ENCODE measurements at regions not wholly inside any gene's neighbourhood (a gene's known extent, or its start where the extent isn't known, plus 50 kb on each side); places are given as distances from the start of the nearest gene placed in this dataset.
"Not testable (repeated sequence)": the region's sequence is repeated elsewhere in the genome, so short reads cannot be mapped to it uniquely, and the experiment has no call there.

DNA sequence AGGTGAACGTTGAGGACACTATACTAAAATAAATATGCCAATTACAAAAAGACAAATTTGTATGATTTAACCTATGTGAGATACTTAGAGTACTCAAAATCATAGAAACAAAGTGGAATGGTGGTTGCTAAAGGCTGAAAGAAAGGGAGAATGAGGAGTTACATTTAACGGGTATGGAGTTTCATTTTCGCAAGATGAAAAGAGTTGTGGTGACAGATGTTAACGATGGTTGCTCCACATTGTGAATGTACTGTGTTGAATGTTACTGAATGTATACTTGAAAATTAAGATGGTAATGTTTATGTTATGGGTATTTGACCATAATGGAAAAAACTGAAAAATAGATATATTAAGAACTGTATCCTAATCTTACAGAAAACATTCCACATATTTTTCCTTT lies 51.3 kb upstream of the MOCS2 start:
- intact Hi-C loops (cut with DNase I): no loop called here
- no peak for DNase-seq (ENCODE audit: missing footprints)
- no peak for ATAC-seq

- intact Hi-C loops (cut with DNase I): no loop called here
- no peak for ATAC-seq
- no peak for DNase-seq (ENCODE audit: missing footprints)
These were observed 52.3 kb upstream of the MOCS2 start for GRCh38 chr5:53161876-53162275.

DNA sequence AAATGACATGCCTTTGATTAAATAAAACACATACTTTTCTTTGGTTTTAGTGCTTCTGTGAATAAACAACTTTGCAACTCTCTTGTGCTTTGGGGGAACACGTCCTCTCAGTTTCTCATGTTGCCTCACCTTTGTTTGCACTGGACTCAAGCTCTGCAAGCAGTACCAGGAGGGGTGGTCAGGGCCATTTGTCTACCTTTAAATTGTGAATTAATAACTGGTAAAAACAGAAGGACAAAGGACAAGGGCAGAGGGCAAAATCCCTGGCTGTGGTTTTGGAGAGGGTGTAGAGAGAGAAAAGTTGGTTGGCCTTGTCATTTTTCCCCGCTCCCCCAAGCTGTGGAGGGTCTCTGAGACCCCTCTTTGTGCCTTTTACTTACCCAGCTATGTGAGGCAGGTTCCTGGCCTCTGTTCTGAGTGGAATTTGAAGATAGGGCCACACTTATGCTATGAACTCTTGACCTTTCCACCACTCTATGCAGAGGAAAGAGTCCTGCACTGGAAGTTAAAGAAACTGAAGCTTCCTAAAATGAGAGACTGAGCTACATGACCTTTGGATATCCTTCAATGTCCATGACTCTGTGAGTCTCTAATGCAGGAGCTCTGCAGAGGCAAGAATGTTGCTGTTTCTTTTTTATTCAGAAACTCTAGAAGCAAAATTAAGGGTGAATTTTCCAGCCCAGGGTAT lies 55.1 kb upstream of the MOCS2 start:
- DNase-seq (ENCODE audit: missing footprints) (no peak), ATAC-seq (no peak)
- intact Hi-C loops (cut with DNase I): loop anchor here (5.0 kb wide), 2 partner anchors 313 to 1063 kb away; no protein-coding TSS in a partner anchor

GRCh38 chr5:53165431-53166182 lies 56.0 kb upstream of the MOCS2 start:
- ATAC-seq: no peak
- intact Hi-C loops (cut with DNase I): loop anchor here (5.0 kb wide), 2 partner anchors 312 to 1062 kb away; no protein-coding TSS in a partner anchor
- DNase-seq (ENCODE audit: missing footprints): no peak

DNA sequence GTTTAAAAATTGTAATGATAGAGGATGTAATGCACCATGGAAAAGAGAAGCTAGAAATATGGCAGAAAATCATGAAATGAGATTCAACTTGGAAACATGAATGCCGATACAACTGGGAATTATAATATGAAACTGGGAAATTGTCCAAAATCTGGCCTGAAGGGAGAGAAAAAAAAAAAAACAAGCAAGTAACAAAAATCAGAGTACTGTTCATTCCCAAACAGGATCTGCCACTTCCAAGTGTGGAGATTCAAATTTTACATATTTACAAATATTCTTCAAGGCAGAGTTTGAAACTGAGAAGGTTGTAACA lies 56.6 kb upstream of the MOCS2 start:
- DNase-seq (ENCODE audit: missing footprints) (no peak), ATAC-seq (peak; percentile 8)
- intact Hi-C loops (cut with DNase I): loop anchor here (5.0 kb wide), 2 partner anchors 311 to 1061 kb away; no protein-coding TSS in a partner anchor

DNA sequence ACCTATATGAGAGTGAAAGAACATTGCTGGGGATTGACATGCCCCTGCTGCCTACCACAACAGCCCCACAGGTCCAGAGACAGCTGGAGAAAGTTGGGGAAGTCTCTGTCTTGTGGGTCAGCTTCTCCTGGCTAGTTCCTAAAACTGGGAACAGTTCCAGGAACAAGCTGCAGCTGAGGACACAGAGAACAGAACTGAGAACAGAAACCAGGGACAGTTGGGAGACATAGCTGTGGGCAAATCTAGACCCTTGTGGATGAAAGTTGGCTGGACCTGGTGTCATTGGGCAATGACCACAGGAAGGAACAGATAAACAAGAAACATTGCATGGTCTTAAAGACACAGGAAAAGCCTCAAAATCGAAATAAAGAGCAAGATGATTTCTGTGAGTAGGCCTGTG lies 58.3 kb upstream of the MOCS2 start:
- peak; percentile 94 for ATAC-seq
- DNase-seq (ENCODE audit: missing footprints): peak; percentile 66
- intact Hi-C loops (cut with DNase I): loop anchor here (5.0 kb wide), 2 partner anchors 309 to 1059 kb away; no protein-coding TSS in a partner anchor

DNA sequence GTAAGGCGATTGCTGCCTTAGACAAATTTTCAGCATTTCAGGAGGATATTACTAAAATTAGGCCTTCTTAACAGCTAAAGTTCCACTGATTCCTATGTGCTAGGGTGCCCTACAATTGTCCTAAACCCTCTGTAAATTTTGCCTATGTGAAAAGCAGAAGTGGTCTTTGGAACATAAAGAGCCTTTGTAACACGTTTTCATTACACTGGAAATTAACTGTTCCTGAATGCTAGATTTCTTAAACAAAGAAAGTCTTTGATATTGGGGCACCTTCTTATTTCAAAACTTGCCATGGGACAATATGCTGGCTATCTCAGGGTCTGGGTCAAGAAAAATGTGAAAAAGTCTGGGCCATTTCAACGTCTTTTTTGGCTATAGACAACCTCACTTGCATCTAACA lies 60.4 kb upstream of the MOCS2 start:
- DNase-seq (ENCODE audit: missing footprints) (no peak), ATAC-seq (no peak)
- intact Hi-C loops (cut with DNase I): loop anchor here (5.0 kb wide), 2 partner anchors 307 to 1057 kb away; no protein-coding TSS in a partner anchor

DNA sequence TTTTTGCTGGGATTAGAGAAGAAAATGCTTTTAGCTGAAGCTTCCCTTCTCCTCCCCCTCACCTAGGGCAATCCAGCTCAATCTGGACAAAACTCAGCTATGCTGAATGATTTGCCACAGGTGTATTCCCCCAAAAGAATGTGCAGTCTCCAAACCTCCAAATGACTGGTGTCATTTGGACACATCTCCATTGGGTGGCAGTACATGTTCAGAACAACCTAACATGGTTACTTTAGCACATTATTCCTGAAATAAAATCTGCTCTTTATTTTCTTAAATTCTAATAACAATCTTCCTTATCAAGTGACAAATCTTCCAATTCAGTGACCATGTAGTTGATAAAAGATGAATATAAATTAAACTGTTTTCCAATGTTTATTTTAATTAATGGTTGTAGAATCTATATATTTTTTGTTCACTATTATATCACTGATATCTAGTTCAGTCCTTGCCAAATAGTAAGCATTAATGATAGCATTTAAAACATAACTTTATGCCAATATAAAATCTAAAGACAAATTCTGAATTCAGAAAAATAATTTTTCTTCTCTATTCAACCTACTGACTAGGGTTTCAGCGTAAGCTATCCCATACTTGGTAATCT lies 61.3 kb upstream of the MOCS2 start:
- intact Hi-C loops (cut with DNase I): no loop called here
- DNase-seq (ENCODE audit: missing footprints): no peak
- no peak for ATAC-seq

DNA sequence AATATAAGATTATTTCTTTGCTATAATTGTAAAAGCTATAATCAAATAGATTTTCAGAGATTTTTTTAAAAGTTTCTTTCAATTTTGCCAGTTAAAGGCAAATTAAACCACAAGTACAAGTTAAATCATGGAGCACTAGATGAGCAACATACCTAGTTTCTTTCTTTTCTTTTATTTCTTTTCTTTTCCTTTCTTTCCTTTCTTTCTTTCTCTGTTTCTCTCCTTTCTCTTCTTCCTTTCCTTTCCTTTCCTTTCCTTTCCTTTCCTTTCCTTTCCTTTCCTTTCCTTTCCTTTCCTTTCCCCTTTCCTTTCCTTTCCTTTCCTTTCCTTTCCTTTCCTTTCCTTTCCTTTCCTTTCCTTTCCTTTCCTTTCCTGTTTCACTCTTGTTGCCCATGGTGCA lies 62.5 kb upstream of the MOCS2 start:
- DNase-seq (ENCODE audit: missing footprints); intact Hi-C loops (cut with DNase I); ATAC-seq: not testable (repeated sequence)

DNA sequence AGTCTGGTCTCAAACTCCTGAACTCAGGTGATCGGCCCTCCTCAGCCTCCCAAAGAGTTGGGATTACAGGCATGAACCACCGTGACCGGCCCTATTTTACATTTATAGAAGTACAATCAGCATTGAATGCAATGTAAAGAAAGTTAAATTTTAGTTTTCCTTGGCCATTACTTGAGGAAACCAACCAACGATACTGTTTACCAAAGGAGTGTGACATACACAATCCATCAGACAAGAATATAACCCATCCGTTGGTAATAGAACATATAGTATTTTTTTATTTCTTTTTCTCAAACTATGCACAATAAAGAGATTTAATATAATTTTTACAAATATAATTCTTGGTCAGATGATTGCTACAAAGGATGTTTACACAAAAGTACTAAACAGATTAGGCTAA lies 63.1 kb upstream of the MOCS2 start:
- DNase-seq (ENCODE audit: missing footprints): no peak
- intact Hi-C loops (cut with DNase I): no loop called here
- no peak for ATAC-seq

DNA sequence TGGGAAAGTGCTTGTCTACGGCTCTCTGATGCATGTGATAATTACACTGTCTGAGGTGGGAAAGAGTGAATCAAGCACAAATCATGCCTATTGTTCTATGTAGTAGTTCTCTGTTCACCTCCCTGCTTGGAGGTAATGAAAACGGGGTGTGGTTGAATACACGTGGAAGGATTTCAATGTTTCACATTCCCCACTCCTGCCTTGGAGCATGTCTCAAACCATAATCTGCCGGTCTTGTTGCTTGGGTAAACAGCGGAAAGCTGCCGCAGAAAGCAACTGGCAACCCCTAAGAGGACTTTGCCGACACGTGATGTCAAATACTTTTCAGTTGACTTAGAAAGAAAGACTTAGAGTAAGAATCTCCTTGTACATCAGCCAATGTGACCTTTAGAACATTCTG lies 63.5 kb upstream of the MOCS2 start:
- DNase-seq (ENCODE audit: missing footprints) (no peak), ATAC-seq (no peak)
- intact Hi-C loops (cut with DNase I): no loop called here

- intact Hi-C loops (cut with DNase I): no loop called here
- DNase-seq (ENCODE audit: missing footprints) (no peak), ATAC-seq (no peak)
These were observed 69.3 kb upstream of the MOCS2 start for GRCh38 chr5:53178830-53179229.

GRCh38 chr5:53179691-53180090 lies 70.1 kb upstream of the MOCS2 start:
- DNase-seq (ENCODE audit: missing footprints) (no peak), ATAC-seq (no peak)
- intact Hi-C loops (cut with DNase I): no loop called here

- intact Hi-C loops (cut with DNase I): no loop called here
- DNase-seq (ENCODE audit: missing footprints) (no peak), ATAC-seq (no peak)
These were observed 71.0 kb upstream of the MOCS2 start for GRCh38 chr5:53180538-53180937.

DNA sequence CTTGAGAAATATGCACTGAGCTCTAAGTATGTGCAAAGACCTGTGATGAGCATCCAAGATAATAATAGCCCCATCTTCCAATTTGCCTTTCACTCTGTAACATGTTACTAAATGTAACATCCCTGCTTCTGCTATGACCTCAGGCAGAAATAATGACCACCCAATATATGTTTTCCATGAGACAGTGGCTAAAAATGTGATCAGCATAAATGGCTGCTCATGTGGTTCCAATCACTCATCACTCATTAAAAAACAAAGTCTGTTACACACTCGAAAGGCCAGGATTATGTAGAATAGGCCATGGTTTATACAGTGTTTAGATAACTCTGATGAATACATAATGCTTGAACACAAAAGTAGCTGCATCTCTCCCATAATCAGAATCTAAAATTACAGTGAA lies 71.4 kb upstream of the MOCS2 start:
- intact Hi-C loops (cut with DNase I): no loop called here
- DNase-seq (ENCODE audit: missing footprints): no peak
- ATAC-seq: no peak

DNA sequence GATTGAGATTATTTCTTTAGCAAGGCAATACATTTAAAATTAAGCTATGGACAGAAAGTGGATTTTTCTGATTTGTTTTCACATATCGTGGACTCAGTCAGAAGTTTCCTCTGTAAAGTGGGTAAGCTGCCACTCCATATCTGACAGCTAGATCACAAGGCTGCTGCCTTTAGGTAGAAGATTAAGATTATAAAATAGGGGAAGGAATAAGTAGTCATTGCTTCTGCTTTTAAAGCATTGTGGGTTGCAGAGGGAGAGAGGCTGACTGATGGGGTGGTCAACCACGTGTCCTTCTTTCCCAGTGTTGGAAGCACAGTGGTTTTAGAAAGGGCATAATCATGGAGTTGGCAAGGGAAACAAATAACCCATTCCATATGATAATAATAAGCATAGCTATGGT lies 74.3 kb upstream of the MOCS2 start:
- intact Hi-C loops (cut with DNase I): no loop called here
- no peak for ATAC-seq
- DNase-seq (ENCODE audit: missing footprints): no peak

- DNase-seq (ENCODE audit: missing footprints) (no peak), ATAC-seq (no peak)
- intact Hi-C loops (cut with DNase I): no loop called here
These were observed 82.1 kb upstream of the MOCS2 start for GRCh38 chr5:53191548-53192165.

DNA sequence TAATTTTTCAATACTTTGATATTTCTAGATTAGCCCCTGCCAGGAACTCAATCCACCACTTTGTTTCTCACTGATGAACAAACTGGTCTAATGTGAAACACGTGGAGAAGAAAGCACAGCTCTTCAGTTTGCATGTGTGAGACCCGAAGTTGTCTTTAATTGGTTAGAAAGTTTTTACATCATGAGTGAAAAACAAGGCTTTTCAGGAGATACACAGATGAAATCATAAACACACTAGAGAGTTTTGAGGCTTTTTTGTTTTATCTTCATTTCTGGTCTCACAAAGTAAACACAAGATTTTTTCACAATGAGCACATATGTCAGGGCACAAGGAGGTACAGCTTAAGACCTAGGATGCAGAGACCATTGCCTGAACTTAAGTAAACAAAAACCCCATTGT lies 84.5 kb upstream of the MOCS2 start:
- ATAC-seq (no peak), DNase-seq (ENCODE audit: missing footprints) (no peak)
- intact Hi-C loops (cut with DNase I): no loop called here

GRCh38 chr5:53199882-53200281 lies 90.3 kb upstream of the MOCS2 start:
- intact Hi-C loops (cut with DNase I): no loop called here
- DNase-seq (ENCODE audit: missing footprints) (no peak), ATAC-seq (no peak)

- DNase-seq (ENCODE audit: missing footprints) (no peak), ATAC-seq (no peak)
- intact Hi-C loops (cut with DNase I): no loop called here
These were observed 90.7 kb upstream of the MOCS2 start for GRCh38 chr5:53200306-53200705.

All from Right ventricle myocardium inferior (tissue), 1 donor.